OCI-LY3 (cell line): ENCODE measurements at regions not wholly inside any gene's neighbourhood (a gene's known extent, or its start where the extent isn't known, plus 50 kb on each side); places are given as distances from the start of the nearest gene placed in this dataset.

Experiments
- H2AFZ ChIP-seq: fragments of 200-600, 300-600 bp; shearing (Covaris generic); 2 replicates; pipeline ENCODE4 v1.6.0; 2014; ENCODE audit warnings: antibody characterized with exemption, low read depth, low read length
- H3K27ac ChIP-seq: fragments of 200-600, 300-600 bp; sonication (generic); 2 replicates; pipeline ENCODE4 v1.5.1; 2014; ENCODE audit warnings: mild to moderate bottlenecking, low read length, moderate library complexity, mixed read lengths
- H3K27me3 ChIP-seq: fragments of 200-600, 300-600 bp; sonication (generic); 2 replicates; pipeline ENCODE4 v1.6.1; 2014; ENCODE audit warnings: low read depth, low read length, mixed read lengths
- H3K36me3 ChIP-seq: fragments of 200-600, 300-600 bp; sonication (generic); replicated peaks from 2 replicates; pipeline ENCODE3; 2014; ENCODE audit warnings: low read depth, low read length, mixed read lengths
- H3K4me1 ChIP-seq: fragments of 300-600, 200-600 bp; sonication (generic); 2 replicates; pipeline ENCODE4 v1.6.1; 2014; ENCODE audit warnings: low read length, mixed read lengths
- H3K4me2 ChIP-seq: fragments of 200-600, 300-600 bp; sonication (generic); 2 replicates; pipeline ENCODE4 v1.6.1; 2014; ENCODE audit warnings: low read length, mixed read lengths
- H3K4me3 ChIP-seq: fragments of 300-600, 200-600 bp; sonication (generic); 2 replicates; pipeline ENCODE4 v1.5.1; 2014; ENCODE audit warnings: antibody characterized with exemption, mild to moderate bottlenecking, low read length, moderate library complexity
- H3K79me2 ChIP-seq: fragments of 300-600, 200-600 bp; shearing (Covaris generic); 2 replicates; pipeline ENCODE4 v1.6.1; 2014; ENCODE audit warnings: mild to moderate bottlenecking, low read length, mixed read lengths
- H3K9ac ChIP-seq: fragments of 300-600, 200-600 bp; shearing (Covaris generic); 2 replicates; pipeline ENCODE4 v1.6.0; 2014; ENCODE audit warnings: mild to moderate bottlenecking, low read length, moderate library complexity
- H3K9me3 ChIP-seq: fragments of 200-600, 300-600 bp; shearing (Covaris generic); 2 replicates; pipeline ENCODE4 v1.6.1; 2014; ENCODE audit warnings: low read length, mixed read lengths; ENCODE audit not compliant: insufficient read depth
- H4K20me1 ChIP-seq: fragments of 200-600, 300-600 bp; sonication (generic); 2 replicates; pipeline ENCODE4 v1.6.1; 2016; ENCODE audit warnings: low read length, mixed read lengths; ENCODE audit not compliant: insufficient read depth
- CTCF ChIP-seq: fragments of 200-600, 300-600 bp; sonication (generic); IDR thresholded peaks from 2 replicates; pipeline ENCODE4 v1.5.1; 2014; ENCODE audit warnings: antibody characterized with exemption, low read length, low read depth
- EZH2phosphoT487 ChIP-seq: fragments of 200-600 bp; shearing (Covaris generic); IDR thresholded peaks from 2 replicates; pipeline ENCODE4 v1.6.1; 2018; ENCODE audit warnings: antibody characterized with exemption, mixed run types, low read depth

- H3K79me2 ChIP-seq, result no peaks in the 10 kb centered on the region
- no peaks in the 10 kb centered on the region for H3K36me3 ChIP-seq
- H3K4me1 ChIP-seq, result no peaks in the 10 kb centered on the region
- H3K4me3 ChIP-seq, result no peak overlapping the region
- no peak overlapping the region for H2AFZ ChIP-seq
- H3K9ac ChIP-seq, result no peak overlapping the region
- TF ChIP-seq CTCF (peak; percentile 43), EZH2phosphoT487 (no peak)
- no peak overlapping the region for H3K27ac ChIP-seq
- H3K9me3 ChIP-seq, result no peaks in the 10 kb centered on the region
- no peaks in the 10 kb centered on the region; the same call in 1 of the 2 replicates for H3K27me3 ChIP-seq
- no peak overlapping the region for H3K4me2 ChIP-seq
- no peaks in the 10 kb centered on the region for H4K20me1 ChIP-seq
Measured at GRCh38 chr3:98994128-98994762, 92.8 kb upstream of the DCBLD2 start.

- no peaks in the 10 kb centered on the region for H3K27me3 ChIP-seq
Measured at GRCh38 chr3:98991393-98991792, 89.9 kb upstream of the DCBLD2 start.

GRCh38 chr3:98990657-98991056 lies 89.2 kb upstream of the DCBLD2 start:
- H3K4me2 ChIP-seq, result no peak overlapping the region
- H3K27ac ChIP-seq, result no peak overlapping the region
- TF ChIP-seq CTCF, result no peak
- no peak for TF ChIP-seq EZH2phosphoT487
- H3K4me1 ChIP-seq, result no peaks in the 10 kb centered on the region
- H3K4me3 ChIP-seq, result no peak overlapping the region
- H3K9me3 ChIP-seq, result no peaks in the 10 kb centered on the region
- H3K79me2 ChIP-seq, result no peaks in the 10 kb centered on the region
- no peak overlapping the region for H2AFZ ChIP-seq
- no peaks in the 10 kb centered on the region for H3K36me3 ChIP-seq
- H4K20me1 ChIP-seq, result no peaks in the 10 kb centered on the region
- no peaks in the 10 kb centered on the region for H3K27me3 ChIP-seq
- H3K9ac ChIP-seq, result no peak overlapping the region

More at GRCh38 chr3:98991393-98991792, 89.9 kb upstream of the DCBLD2 start:
- H3K4me1 ChIP-seq, result no peaks in the 10 kb centered on the region
- no peaks in the 10 kb centered on the region for H3K36me3 ChIP-seq
- TF ChIP-seq EZH2phosphoT487 (no peak), CTCF (peak; percentile 38)
- no peak overlapping the region for H2AFZ ChIP-seq
- H3K79me2 ChIP-seq, result no peaks in the 10 kb centered on the region
- no peak overlapping the region for H3K9ac ChIP-seq
- no peaks in the 10 kb centered on the region for H4K20me1 ChIP-seq
- no peaks in the 10 kb centered on the region for H3K9me3 ChIP-seq
- no peak overlapping the region for H3K4me3 ChIP-seq
- H3K4me2 ChIP-seq, result no peak overlapping the region
- H3K27ac ChIP-seq, result no peak overlapping the region

- H3K4me1 ChIP-seq, result no peaks in the 10 kb centered on the region
Measured at GRCh38 chr3:98986073-98986472, 84.6 kb upstream of the DCBLD2 start.

More at GRCh38 chr3:98986073-98986472, 84.6 kb upstream of the DCBLD2 start:
- Histone ChIP-seq H3K79me2 (no peaks in the 10 kb centered on the region), H2AFZ (no peak overlapping the region), H3K27ac (no peak overlapping the region), H3K4me3 (no peak overlapping the region), H3K4me2 (no peak overlapping the region), H4K20me1 (no peaks in the 10 kb centered on the region), H3K36me3 (no peaks in the 10 kb centered on the region), H3K27me3 (no peaks in the 10 kb centered on the region), H3K9me3 (no peaks in the 10 kb centered on the region), H3K9ac (no peak overlapping the region)
- TF ChIP-seq EZH2phosphoT487, result no peak
- no peak for TF ChIP-seq CTCF
